A549 (cell line): ENCODE measurements at regions not wholly inside any gene's neighbourhood (a gene's known extent, or its start where the extent isn't known, plus 50 kb on each side); places are given as distances from the start of the nearest gene placed in this dataset.

Experiments used
- ATAC-seq, 2 experiments: fragments of 200-7000 bp in 1 of 2; fragments of >200 bp in 1 of 2; cut with Nextera tagmentation in 1 of 2; cut with Tn5 transposase in 1 of 2; 3 replicates each; pipeline versions ENCODE4 v1.8.0 to v1.9.1; 2018 to 2020; ENCODE audit warnings: mild to moderate bottlenecking in 1 of 2, moderate library complexity in 1 of 2
- CTCF ChIA-PET: fragments of 300-600 bp; sonication (Branson Sonifier 250); formaldehyde crosslinking; extraction: SDS; loops from one replicate; lab custom pipeline; 2021; ENCODE audit warnings: antibody characterized with exemption, inconsistent platforms; lab: Yijun Ruan, JAX
- POLR2A ChIA-PET: fragments of 350-600 bp; formaldehyde crosslinking; extraction: SDS; loops from one replicate; lab custom pipeline; 2021; ENCODE audit warnings: antibody characterized with exemption, inconsistent platforms; lab: Yijun Ruan, JAX
- DNase-seq, 2 experiments: peaks; one replicate each; pipeline versions ENCODE4 v3.0.0 to v3.0.0-alpha.2; 2011 to 2016; ENCODE audit warnings: low read depth in 1 of 2, low spot score in 1 of 2
- FAIRE-seq: peaks from 2 replicates; lab custom pipeline; 2011; peaks lifted over from hg19 to GRCh38; lab: Jason Lieb, UNC
- H3K27ac ChIP-seq, 2 experiments: fragments of >200 bp; sonication (Bioruptor Twin); formaldehyde crosslinking; 3 replicates each; pipeline ENCODE4 v1.5.1; 2016 to 2017
- H3K4me1 ChIP-seq: fragments of >200 bp; sonication (Bioruptor Twin); formaldehyde crosslinking; 3 replicates; pipeline ENCODE4 v1.6.1; 2016
- H3K4me2 ChIP-seq: fragments of >200 bp; sonication (Bioruptor Twin); formaldehyde crosslinking; 3 replicates; pipeline ENCODE4 v1.6.1; 2016
- H3K4me3 ChIP-seq: fragments of >200 bp; sonication (Bioruptor Twin); formaldehyde crosslinking; 3 replicates; pipeline ENCODE4 v1.5.1; 2016
- H3K9me3 ChIP-seq: fragments of >200 bp; sonication (Bioruptor Twin); formaldehyde crosslinking; 3 replicates; pipeline ENCODE4 v1.6.1; 2016
- BHLHE40 ChIP-seq: IDR thresholded peaks from 2 replicates; pipeline ENCODE4 v1.6.1; 2012; ENCODE audit warnings: low read depth, low read length, inconsistent platforms
- CBX2 ChIP-seq: fragments of 200-600 bp; sonication (generic); IDR thresholded peaks from 2 replicates; pipeline ENCODE4 v1.6.1; 2016; ENCODE audit warnings: low read depth, mild to moderate bottlenecking, borderline replicate concordance
- CBX8 ChIP-seq: fragments of 200-600 bp; sonication (generic); IDR thresholded peaks from 2 replicates; pipeline ENCODE4 v1.6.1; 2016
- EP300 ChIP-seq, 2 experiments: fragments of >200 bp; sonication (Bioruptor Twin); formaldehyde crosslinking; IDR thresholded peaks; 2 replicates in 1 of 2; 3 replicates in 1 of 2; pipeline ENCODE4 v1.6.1; 2016 to 2017
- FOSL2 ChIP-seq, 2 experiments: fragments of 450-650 bp in 1 of 2; fragments of >200 bp in 1 of 2; sonication (Bioruptor Twin) in 1 of 2; formaldehyde crosslinking; IDR thresholded peaks; 2 replicates each; pipeline versions ENCODE4 v1.5.0 to v1.6.1; 2016 to 2020; ENCODE audit warnings: mild to moderate bottlenecking in 1 of 2, moderate library complexity in 1 of 2
- HDAC2 ChIP-seq: fragments of 200-600 bp; sonication (generic); IDR thresholded peaks from 2 replicates; pipeline ENCODE4 v1.6.1; 2016
- HEYL ChIP-seq: fragments of 250-450 bp; sonication (Bioruptor Pico); IDR thresholded peaks from 2 replicates; pipeline ENCODE4 v1.8.0; 2021; ENCODE audit warnings: mild to moderate bottlenecking, moderate library complexity
- HOXA7 ChIP-seq: fragments of 250-450 bp; sonication (Bioruptor Pico); IDR thresholded peaks from 2 replicates; pipeline ENCODE4 v1.5.0; 2020; ENCODE audit warnings: mild to moderate bottlenecking, moderate library complexity
- HOXB13 ChIP-seq: fragments of 250-450 bp; sonication (Bioruptor Pico); IDR thresholded peaks from 2 replicates; pipeline ENCODE4 v1.5.0; 2020; ENCODE audit warnings: low read depth, mild to moderate bottlenecking, moderate library complexity
- JUN ChIP-seq, 2 experiments: fragments of >200 bp; sonication (Bioruptor Twin); formaldehyde crosslinking; IDR thresholded peaks; 2 replicates in 1 of 2; 3 replicates in 1 of 2; pipeline ENCODE4 v1.6.1; 2016 to 2017
- JUNB ChIP-seq: fragments of >200 bp; sonication (Bioruptor Twin); formaldehyde crosslinking; IDR thresholded peaks from 2 replicates; pipeline ENCODE4 v1.6.1; 2016
- MAZ ChIP-seq: fragments of 150-350 bp; IDR thresholded peaks from 2 replicates; pipeline ENCODE4 v1.6.1; 2014; ENCODE audit warnings: antibody characterized with exemption, low read depth, low read length, borderline replicate concordance
- NPAS2 ChIP-seq: fragments of 250-450 bp; sonication (Bioruptor Pico); IDR thresholded peaks from 2 replicates; pipeline ENCODE4 v1.8.0; 2022; ENCODE audit warnings: mild to moderate bottlenecking, moderate library complexity, borderline replicate concordance
- NR3C1 ChIP-seq: fragments of >200 bp; sonication (Bioruptor Twin); formaldehyde crosslinking; IDR thresholded peaks from 3 replicates; pipeline ENCODE4 v1.6.1; 2017
- PHF8 ChIP-seq: fragments of 200-600 bp; sonication (generic); IDR thresholded peaks from 2 replicates; pipeline ENCODE4 v1.6.1; 2016; ENCODE audit warnings: low read depth, mild to moderate bottlenecking, antibody characterized with exemption, moderate library complexity, borderline replicate concordance
- RAD21 ChIP-seq, 2 experiments: fragments of >200 bp in 1 of 2; sonication (Bioruptor Twin) in 1 of 2; formaldehyde crosslinking in 1 of 2; IDR thresholded peaks in 1 of 2; conservative IDR thresholded peaks in 1 of 2; 2 replicates in 1 of 2; 3 replicates in 1 of 2; pipeline ENCODE4 v1.6.1; 2012 to 2018; ENCODE audit warnings: inconsistent platforms in 1 of 2
- RARB ChIP-seq: fragments of 250-450 bp; sonication (Bioruptor Pico); IDR thresholded peaks from 2 replicates; pipeline ENCODE4 v1.8.0; 2021; ENCODE audit warnings: mild to moderate bottlenecking, moderate library complexity
- RCOR1 ChIP-seq: fragments of 150-350 bp; IDR thresholded peaks from 2 replicates; pipeline ENCODE4 v1.6.1; 2014; ENCODE audit warnings: antibody characterized with exemption, low read length, low read depth
- RNF2 ChIP-seq: fragments of 200-600 bp; sonication (generic); IDR thresholded peaks from 2 replicates; pipeline ENCODE4 v1.6.1; 2016; ENCODE audit warnings: low read depth, mild to moderate bottlenecking, antibody characterized with exemption, moderate library complexity, borderline replicate concordance
- SREBF2 ChIP-seq: fragments of 450-650 bp; IDR thresholded peaks from 2 replicates; pipeline ENCODE4 v1.6.1; 2014; ENCODE audit warnings: mild to moderate bottlenecking, moderate library complexity
- TP53 ChIP-seq: fragments of 250-450 bp; sonication (Bioruptor Pico); IDR thresholded peaks from 2 replicates; pipeline ENCODE4 v1.5.0; 2021; ENCODE audit warnings: mild to moderate bottlenecking, moderate library complexity
- WGBS: methylation state at CpG from one replicate; pipeline ENCODE4 v1.1.6; 2017; ENCODE audit errors: missing lambda C conversion rate; 5-methylcytosine and 5-hydroxymethylcytosine counted together
- TF ChIP-seq, protein P1 (sequence below): IDR thresholded peaks from 2 replicates; pipeline ENCODE4 v1.6.1; 2012
- TF ChIP-seq, protein P2 (sequence below): fragments of 200-600 bp; sonication (generic); IDR thresholded peaks from 2 replicates; pipeline ENCODE4 v1.6.1; 2016; ENCODE audit warnings: antibody characterized with exemption, mild to moderate bottlenecking, moderate library complexity
- TF ChIP-seq, protein P3 (sequence below): IDR thresholded peaks from 2 replicates; pipeline ENCODE4 v1.6.1; 2012; ENCODE audit warnings: low read depth, borderline replicate concordance
- TF ChIP-seq, protein P4 (sequence below): fragments of >200 bp; sonication (Bioruptor Twin); formaldehyde crosslinking; IDR thresholded peaks from 2 replicates; pipeline ENCODE4 v1.6.1; 2016
- TF ChIP-seq, protein P5 (sequence below): fragments of >200 bp; sonication (Bioruptor Twin); formaldehyde crosslinking; IDR thresholded peaks from 3 replicates; pipeline ENCODE4 v1.6.1; 2016
- TF ChIP-seq, protein P6 (sequence below): fragments of 150-350 bp; IDR thresholded peaks from 2 replicates; pipeline ENCODE4 v1.6.1; 2014; ENCODE audit warnings: low read depth, mild to moderate bottlenecking, low read length

DNA sequence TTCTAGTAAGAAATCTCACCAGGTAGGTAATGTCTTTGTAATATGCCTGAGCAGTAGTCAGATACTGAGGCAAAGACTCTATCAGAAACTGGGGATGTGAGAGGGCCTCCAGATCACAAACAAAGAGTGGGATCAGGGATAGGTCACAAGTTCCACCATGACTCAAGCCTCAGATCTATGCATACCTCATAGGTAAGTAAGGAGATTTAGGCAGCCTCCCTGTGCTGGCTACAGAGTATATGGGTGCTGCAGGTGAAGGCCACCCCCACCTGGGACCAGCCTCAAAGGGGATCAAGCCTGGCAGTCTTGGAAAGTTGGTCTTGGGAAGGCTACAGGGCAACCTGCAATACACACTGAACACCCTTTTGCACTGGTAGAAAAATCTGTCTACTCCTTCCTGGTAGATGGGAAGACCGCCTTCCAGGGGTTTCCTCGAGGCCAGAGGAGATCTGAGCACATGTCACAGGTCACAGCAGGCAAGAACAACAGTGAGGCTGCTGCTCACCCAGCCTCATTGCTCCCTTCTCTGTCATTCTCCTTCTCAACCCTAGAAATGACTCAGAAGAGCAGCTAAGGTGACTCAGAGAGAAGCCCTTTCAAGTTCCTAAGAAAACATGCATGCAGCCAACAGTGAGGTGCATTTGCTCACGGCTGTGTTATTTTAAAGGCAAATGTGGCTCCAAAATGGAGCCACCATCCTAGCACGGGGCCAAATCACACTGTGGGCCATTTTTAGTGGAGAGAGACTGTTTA, 143.4 kb upstream of the CDKN3 start (continued):
- TF ChIP-seq RARB (CRISPR knock-in tag), result no peak
- 0 out of 5 replicates have a peak, but pooled peaks of 1 of the 2 experiments have one; percentile 29 for TF ChIP-seq JUN (IDR thresholded peaks at IDR 0.05)
- TF ChIP-seq CBX2, result no peak
- TF ChIP-seq, protein P1, sequence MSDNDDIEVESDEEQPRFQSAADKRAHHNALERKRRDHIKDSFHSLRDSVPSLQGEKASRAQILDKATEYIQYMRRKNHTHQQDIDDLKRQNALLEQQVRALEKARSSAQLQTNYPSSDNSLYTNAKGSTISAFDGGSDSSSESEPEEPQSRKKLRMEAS, result peak; percentile 85
- TF ChIP-seq CBX8, result no peak
- TF ChIP-seq, protein P2, sequence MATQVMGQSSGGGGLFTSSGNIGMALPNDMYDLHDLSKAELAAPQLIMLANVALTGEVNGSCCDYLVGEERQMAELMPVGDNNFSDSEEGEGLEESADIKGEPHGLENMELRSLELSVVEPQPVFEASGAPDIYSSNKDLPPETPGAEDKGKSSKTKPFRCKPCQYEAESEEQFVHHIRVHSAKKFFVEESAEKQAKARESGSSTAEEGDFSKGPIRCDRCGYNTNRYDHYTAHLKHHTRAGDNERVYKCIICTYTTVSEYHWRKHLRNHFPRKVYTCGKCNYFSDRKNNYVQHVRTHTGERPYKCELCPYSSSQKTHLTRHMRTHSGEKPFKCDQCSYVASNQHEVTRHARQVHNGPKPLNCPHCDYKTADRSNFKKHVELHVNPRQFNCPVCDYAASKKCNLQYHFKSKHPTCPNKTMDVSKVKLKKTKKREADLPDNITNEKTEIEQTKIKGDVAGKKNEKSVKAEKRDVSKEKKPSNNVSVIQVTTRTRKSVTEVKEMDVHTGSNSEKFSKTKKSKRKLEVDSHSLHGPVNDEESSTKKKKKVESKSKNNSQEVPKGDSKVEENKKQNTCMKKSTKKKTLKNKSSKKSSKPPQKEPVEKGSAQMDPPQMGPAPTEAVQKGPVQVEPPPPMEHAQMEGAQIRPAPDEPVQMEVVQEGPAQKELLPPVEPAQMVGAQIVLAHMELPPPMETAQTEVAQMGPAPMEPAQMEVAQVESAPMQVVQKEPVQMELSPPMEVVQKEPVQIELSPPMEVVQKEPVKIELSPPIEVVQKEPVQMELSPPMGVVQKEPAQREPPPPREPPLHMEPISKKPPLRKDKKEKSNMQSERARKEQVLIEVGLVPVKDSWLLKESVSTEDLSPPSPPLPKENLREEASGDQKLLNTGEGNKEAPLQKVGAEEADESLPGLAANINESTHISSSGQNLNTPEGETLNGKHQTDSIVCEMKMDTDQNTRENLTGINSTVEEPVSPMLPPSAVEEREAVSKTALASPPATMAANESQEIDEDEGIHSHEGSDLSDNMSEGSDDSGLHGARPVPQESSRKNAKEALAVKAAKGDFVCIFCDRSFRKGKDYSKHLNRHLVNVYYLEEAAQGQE, result no peak
- TF ChIP-seq HOXA7 (CRISPR knock-in tag), result no peak
- no peak for TF ChIP-seq HOXB13 (CRISPR knock-in tag)
- TF ChIP-seq NPAS2 (CRISPR knock-in tag), result no peak
- TF ChIP-seq BHLHE40, result no peak
- no peak for TF ChIP-seq MAZ
- TF ChIP-seq, protein P3, sequence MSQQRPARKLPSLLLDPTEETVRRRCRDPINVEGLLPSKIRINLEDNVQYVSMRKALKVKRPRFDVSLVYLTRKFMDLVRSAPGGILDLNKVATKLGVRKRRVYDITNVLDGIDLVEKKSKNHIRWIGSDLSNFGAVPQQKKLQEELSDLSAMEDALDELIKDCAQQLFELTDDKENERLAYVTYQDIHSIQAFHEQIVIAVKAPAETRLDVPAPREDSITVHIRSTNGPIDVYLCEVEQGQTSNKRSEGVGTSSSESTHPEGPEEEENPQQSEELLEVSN, result peak; percentile 54; the same call in 1 of the 2 replicates
- no peak for TF ChIP-seq TP53 (CRISPR knock-in tag)
- TF ChIP-seq, protein P4, sequence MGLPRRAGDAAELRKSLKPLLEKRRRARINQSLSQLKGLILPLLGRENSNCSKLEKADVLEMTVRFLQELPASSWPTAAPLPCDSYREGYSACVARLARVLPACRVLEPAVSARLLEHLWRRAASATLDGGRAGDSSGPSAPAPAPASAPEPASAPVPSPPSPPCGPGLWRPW, result no peak
- TF ChIP-seq HEYL (CRISPR knock-in tag), result no peak
- TF ChIP-seq JUNB, result peak; percentile 63
- no peak for TF ChIP-seq SREBF2
- TF ChIP-seq RAD21 (conservative IDR thresholded peaks at IDR 0.05 in 1 of 2, IDR thresholded peaks at IDR 0.05 in 1 of 2), result no peak

DNA sequence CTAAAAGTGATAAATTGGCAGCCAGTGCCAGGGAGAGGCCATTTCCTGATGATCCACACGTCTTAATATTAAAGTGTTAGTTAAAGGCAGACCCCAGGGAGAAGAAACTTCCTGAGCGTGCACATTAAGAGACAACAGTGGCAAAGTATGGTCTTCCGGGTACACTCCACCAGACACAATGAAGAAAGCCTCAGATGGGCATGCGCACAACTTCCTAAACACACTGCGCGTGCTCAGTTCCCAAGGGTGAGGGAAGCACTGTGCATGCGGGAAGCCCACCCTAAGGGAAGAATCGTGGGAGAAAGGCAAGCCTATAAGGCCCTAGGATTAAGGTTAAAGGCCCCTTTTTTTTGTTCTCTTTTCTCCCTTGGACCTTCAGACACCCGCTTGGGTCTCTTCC, 140.7 kb upstream of the CDKN3 start:
- Histone ChIP-seq H3K27ac (no peak overlapping the region), H3K9me3 (no peaks in the 10 kb centered on the region), H3K4me2 (no peak overlapping the region), H3K4me3 (no peak overlapping the region), H3K4me1 (peaks cover 28% of the 10 kb centered on the region)
- ChIA-PET POLR2A (no interaction called here), CTCF (interaction anchor here (1.2 kb wide), 1 partner anchor 81 kb away, joined by 3 read pairs; no protein-coding TSS in a partner anchor)
- TF ChIP-seq NR3C1 (no peak), MAZ (no peak), EP300 (IDR thresholded peaks at IDR 0.05) (no peak), RARB (CRISPR knock-in tag) (no peak), RNF2 (no peak)
- WGBS, result 76% methylated on average over 9 of the region's 9 CpGs
- ATAC-seq (no peak), FAIRE-seq (no peak), DNase-seq (no peak)

DNA sequence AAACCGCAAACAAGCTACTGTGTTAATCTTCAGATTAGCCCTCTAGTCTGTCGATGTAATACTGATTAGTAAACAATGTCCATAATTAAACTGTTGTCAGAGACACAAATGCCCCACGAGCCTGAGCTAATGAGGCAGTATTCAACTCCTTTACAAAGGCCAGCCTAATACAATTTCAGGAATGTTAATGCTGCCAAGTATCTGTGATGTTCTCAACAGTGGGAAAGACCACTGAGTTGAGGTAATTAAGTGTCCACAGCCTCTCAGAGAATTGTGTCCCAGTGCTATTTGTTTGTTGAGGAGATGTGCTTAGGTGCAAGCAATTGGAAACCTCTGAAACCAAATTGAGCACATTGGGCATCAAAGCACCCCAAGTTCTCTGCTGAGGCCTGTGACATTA, 139.4 kb upstream of the CDKN3 start:
- 69% methylated on average over 3 of the region's 3 CpGs for WGBS
- DNase-seq (no peak), FAIRE-seq (no peak), ATAC-seq (no peak)
- ChIA-PET POLR2A (no interaction called here), CTCF (interaction anchor here (1.1 to 1.2 kb wide), 2 partner anchors 72 to 82 kb away, joined by 3 read pairs; no protein-coding TSS in a partner anchor)
- no peak overlapping the region for H3K4me3 ChIP-seq
- no peak for TF ChIP-seq PHF8
- no peak for TF ChIP-seq HDAC2
- TF ChIP-seq, protein P5, sequence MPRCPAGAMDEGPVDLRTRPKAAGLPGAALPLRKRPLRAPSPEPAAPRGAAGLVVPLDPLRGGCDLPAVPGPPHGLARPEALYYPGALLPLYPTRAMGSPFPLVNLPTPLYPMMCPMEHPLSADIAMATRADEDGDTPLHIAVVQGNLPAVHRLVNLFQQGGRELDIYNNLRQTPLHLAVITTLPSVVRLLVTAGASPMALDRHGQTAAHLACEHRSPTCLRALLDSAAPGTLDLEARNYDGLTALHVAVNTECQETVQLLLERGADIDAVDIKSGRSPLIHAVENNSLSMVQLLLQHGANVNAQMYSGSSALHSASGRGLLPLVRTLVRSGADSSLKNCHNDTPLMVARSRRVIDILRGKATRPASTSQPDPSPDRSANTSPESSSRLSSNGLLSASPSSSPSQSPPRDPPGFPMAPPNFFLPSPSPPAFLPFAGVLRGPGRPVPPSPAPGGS, result no peak
- no peak for TF ChIP-seq RARB (CRISPR knock-in tag)
- no peak for TF ChIP-seq FOSL2 (IDR thresholded peaks at IDR 0.05)
- no peak for TF ChIP-seq FOSL2 (CRISPR knock-in tag; IDR thresholded peaks at IDR 0.05)
- TF ChIP-seq RCOR1, result no peak
- TF ChIP-seq RAD21 (conservative IDR thresholded peaks at IDR 0.05 in 1 of 2, IDR thresholded peaks at IDR 0.05 in 1 of 2), result no peak
- no peak for TF ChIP-seq CBX2
- TF ChIP-seq, protein P6, sequence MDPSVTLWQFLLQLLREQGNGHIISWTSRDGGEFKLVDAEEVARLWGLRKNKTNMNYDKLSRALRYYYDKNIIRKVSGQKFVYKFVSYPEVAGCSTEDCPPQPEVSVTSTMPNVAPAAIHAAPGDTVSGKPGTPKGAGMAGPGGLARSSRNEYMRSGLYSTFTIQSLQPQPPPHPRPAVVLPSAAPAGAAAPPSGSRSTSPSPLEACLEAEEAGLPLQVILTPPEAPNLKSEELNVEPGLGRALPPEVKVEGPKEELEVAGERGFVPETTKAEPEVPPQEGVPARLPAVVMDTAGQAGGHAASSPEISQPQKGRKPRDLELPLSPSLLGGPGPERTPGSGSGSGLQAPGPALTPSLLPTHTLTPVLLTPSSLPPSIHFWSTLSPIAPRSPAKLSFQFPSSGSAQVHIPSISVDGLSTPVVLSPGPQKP, result no peak
- no peaks in the 10 kb centered on the region for H3K9me3 ChIP-seq
- peaks cover 20% of the 10 kb centered on the region for H3K4me1 ChIP-seq
- H3K27ac ChIP-seq, result no peak overlapping the region
- H3K4me2 ChIP-seq, result no peak overlapping the region
